Astrocyte (in vitro differentiated cells and primary cell): ENCODE measurements at regions not wholly inside any gene's neighbourhood (a gene's known extent, or its start where the extent isn't known, plus 50 kb on each side); places are given as distances from the start of the nearest gene placed in this dataset.

Experiments used
- DNase-seq: peaks from one replicate; pipeline ENCODE4 v3.0.0-alpha.2; 2010; ENCODE audit warnings: low read depth
- FAIRE-seq: peaks from 2 replicates; lab custom pipeline; 2011; peaks lifted over from hg19 to GRCh38; lab: Jason Lieb, UNC
- H2AFZ ChIP-seq: 2 replicates; pipeline ENCODE4 v1.6.0; 2012; ENCODE audit warnings: low read depth, low read length, inconsistent platforms
- H3K27ac ChIP-seq: 2 replicates; pipeline ENCODE4 v1.5.1; 2011; ENCODE audit warnings: low read depth, low read length, inconsistent platforms
- H3K27me3 ChIP-seq: 2 replicates; pipeline ENCODE4 v1.6.0; 2011; ENCODE audit warnings: low read length, inconsistent platforms; ENCODE audit not compliant: insufficient read depth
- H3K36me3 ChIP-seq: 2 replicates; pipeline ENCODE4 v1.5.1; 2011; ENCODE audit warnings: low read length, inconsistent platforms; ENCODE audit not compliant: insufficient read depth
- H3K4me1 ChIP-seq: 2 replicates; pipeline ENCODE4 v1.5.1; 2011; ENCODE audit warnings: low read length, inconsistent platforms; ENCODE audit not compliant: insufficient read depth
- H3K4me2 ChIP-seq: 2 replicates; pipeline ENCODE4 v1.6.0; 2012; ENCODE audit warnings: low read length, inconsistent platforms
- H3K4me3 ChIP-seq: 2 replicates; pipeline ENCODE4 v1.5.1; 2011; ENCODE audit warnings: low read depth, mild to moderate bottlenecking, low read length, inconsistent platforms; ENCODE audit not compliant: insufficient read depth
- H3K79me2 ChIP-seq: 2 replicates; pipeline ENCODE4 v1.6.0; 2012; ENCODE audit warnings: mild to moderate bottlenecking, low read length, inconsistent platforms; ENCODE audit not compliant: insufficient read depth
- H3K9ac ChIP-seq: 2 replicates; pipeline ENCODE4 v1.6.0; 2012; ENCODE audit warnings: mild to moderate bottlenecking, low read length, inconsistent platforms
- H3K9me3 ChIP-seq: 2 replicates; pipeline ENCODE4 v1.5.1; 2012; ENCODE audit warnings: low read depth, mild to moderate bottlenecking, low read length, inconsistent platforms; ENCODE audit not compliant: insufficient read depth
- H4K20me1 ChIP-seq: 2 replicates; pipeline ENCODE4 v1.6.0; 2012; ENCODE audit warnings: low read length, inconsistent platforms; ENCODE audit not compliant: insufficient read depth
- H3K27ac Mint-ChIP-seq: one replicate; pipeline ENCODE4 v1.8.0; 2021; ENCODE audit warnings: mild to moderate bottlenecking, mixed read lengths; ENCODE audit not compliant: unreplicated experiment
- H3K27me3 Mint-ChIP-seq: one replicate; pipeline ENCODE4 v1.8.0; 2021; ENCODE audit warnings: low read depth, mixed read lengths; ENCODE audit not compliant: unreplicated experiment
- H3K36me3 Mint-ChIP-seq: one replicate; pipeline ENCODE4 v1.8.0; 2021; ENCODE audit warnings: low read depth, mixed read lengths; ENCODE audit not compliant: unreplicated experiment
- H3K4me1 Mint-ChIP-seq: one replicate; pipeline ENCODE4 v1.8.0; 2021; ENCODE audit warnings: low read depth, mixed read lengths; ENCODE audit not compliant: unreplicated experiment
- H3K4me3 Mint-ChIP-seq: one replicate; pipeline ENCODE4 v1.8.0; 2021; ENCODE audit warnings: mild to moderate bottlenecking, moderate library complexity, mixed read lengths; ENCODE audit not compliant: unreplicated experiment
- H3K9me3 Mint-ChIP-seq: one replicate; pipeline ENCODE4 v1.8.0; 2021; ENCODE audit warnings: mild to moderate bottlenecking, mixed read lengths; ENCODE audit not compliant: unreplicated experiment
- CTCF ChIP-seq: IDR thresholded peaks from 2 replicates; pipeline ENCODE4 v1.5.1; 2011; ENCODE audit warnings: low read depth, mild to moderate bottlenecking, inconsistent platforms, low read length, moderate library complexity; ENCODE audit not compliant: insufficient read depth
- EZH2 ChIP-seq: IDR thresholded peaks from 2 replicates; pipeline ENCODE4 v1.6.1; 2012; ENCODE audit warnings: mild to moderate bottlenecking, low read length, inconsistent platforms; ENCODE audit not compliant: insufficient read depth

GRCh38 chr10:124340033-124340760, 78.5 kb downstream of the OAT start:
- no peaks in the 10 kb centered on the region for H3K36me3 ChIP-seq
- peaks cover 16% of the 10 kb centered on the region for H3K9me3 Mint-ChIP-seq
- H3K4me2 ChIP-seq: peak overlapping the region; percentile 25
- peak; percentile 13 for DNase-seq
- no peak for TF ChIP-seq EZH2
- TF ChIP-seq CTCF: no peak
- H3K36me3 Mint-ChIP-seq: peaks cover 2% of the 10 kb centered on the region
- H3K27ac ChIP-seq: peak overlapping the region; percentile 69
- no peaks in the 10 kb centered on the region for H3K79me2 ChIP-seq
- peaks cover 19% of the 10 kb centered on the region for H3K4me1 ChIP-seq
- H3K4me3 Mint-ChIP-seq: no peak overlapping the region
- H3K27me3 ChIP-seq: no peaks in the 10 kb centered on the region
- no peak overlapping the region for H3K4me3 ChIP-seq
- no peaks in the 10 kb centered on the region for H3K9me3 ChIP-seq
- H3K27ac Mint-ChIP-seq: no peak overlapping the region
- H2AFZ ChIP-seq: no peak overlapping the region
- peaks cover 20% of the 10 kb centered on the region for H3K27me3 Mint-ChIP-seq
- H4K20me1 ChIP-seq: no peaks in the 10 kb centered on the region
- H3K9ac ChIP-seq: peak overlapping the region; percentile 60
- FAIRE-seq: peak; percentile 66
- no peaks in the 10 kb centered on the region for H3K4me1 Mint-ChIP-seq

GRCh38 chr10:124339119-124340032, 79.3 kb downstream of the OAT start:
- peak overlapping the region; percentile 49 for H3K9ac ChIP-seq
- H3K4me1 ChIP-seq: peaks cover 19% of the 10 kb centered on the region
- no peak overlapping the region for H3K4me3 Mint-ChIP-seq
- H3K36me3 ChIP-seq: no peaks in the 10 kb centered on the region
- H3K27me3 Mint-ChIP-seq: peaks cover 17% of the 10 kb centered on the region
- H2AFZ ChIP-seq: no peak overlapping the region
- DNase-seq (no peak), FAIRE-seq (no peak)
- no peak for TF ChIP-seq EZH2
- H3K4me2 ChIP-seq: no peak overlapping the region
- H3K36me3 Mint-ChIP-seq: peaks cover 2% of the 10 kb centered on the region
- H3K27me3 ChIP-seq: no peaks in the 10 kb centered on the region
- no peaks in the 10 kb centered on the region for H4K20me1 ChIP-seq
- H3K9me3 Mint-ChIP-seq: peaks cover 14% of the 10 kb centered on the region
- no peaks in the 10 kb centered on the region for H3K9me3 ChIP-seq
- H3K27ac Mint-ChIP-seq: no peak overlapping the region
- peak overlapping the region; percentile 53 for H3K27ac ChIP-seq
- no peak overlapping the region for H3K4me3 ChIP-seq
- H3K4me1 Mint-ChIP-seq: no peaks in the 10 kb centered on the region
- H3K79me2 ChIP-seq: no peaks in the 10 kb centered on the region

- H3K4me1 Mint-ChIP-seq: no peaks in the 10 kb centered on the region
- no peak for FAIRE-seq
- no peak overlapping the region for H3K4me3 ChIP-seq
Measured at GRCh38 chr10:124338276-124338925, 80.3 kb downstream of the OAT start.

More at GRCh38 chr10:124338276-124338925, 80.3 kb downstream of the OAT start:
- Histone ChIP-seq H3K79me2 (no peaks in the 10 kb centered on the region), H4K20me1 (no peaks in the 10 kb centered on the region), H3K9me3 (no peaks in the 10 kb centered on the region), H2AFZ (no peak overlapping the region), H3K4me1 (peaks cover 19% of the 10 kb centered on the region), H3K4me2 (no peak overlapping the region), H3K9ac (no peak overlapping the region), H3K27ac (no peak overlapping the region), H3K27me3 (no peaks in the 10 kb centered on the region), H3K36me3 (no peaks in the 10 kb centered on the region)
- TF ChIP-seq EZH2 (no peak), CTCF (no peak)
- peaks cover 2% of the 10 kb centered on the region for H3K36me3 Mint-ChIP-seq
- no peak overlapping the region for H3K27ac Mint-ChIP-seq
- no peak overlapping the region for H3K4me3 Mint-ChIP-seq
- peaks cover 14% of the 10 kb centered on the region for H3K9me3 Mint-ChIP-seq
- no peak for DNase-seq
- H3K27me3 Mint-ChIP-seq: peaks cover 16% of the 10 kb centered on the region
